K562 (cell line): ENCODE measurements at regions not wholly inside any gene's neighbourhood (a gene's known extent, or its start where the extent isn't known, plus 50 kb on each side); places are given as distances from the start of the nearest gene placed in this dataset.

Experiments used
- AFF1 ChIP-seq, 2 experiments: fragments of 450-650 bp; IDR thresholded peaks; 2 replicates each; pipeline ENCODE4 v1.6.1; 2018; ENCODE audit warnings: mild to moderate bottlenecking in 2 of 2, low read depth in 1 of 2; ENCODE audit not compliant: partially characterized antibody in 2 of 2
- HMG20A ChIP-seq: fragments of 450-650 bp; formaldehyde crosslinking; conservative IDR thresholded peaks from 2 replicates; pipeline ENCODE4 v1.4.0; 2020; ENCODE audit warnings: mild to moderate bottlenecking, mixed read lengths
- MAFK ChIP-seq: IDR thresholded peaks from 2 replicates; pipeline ENCODE4 v1.6.1; 2011; ENCODE audit warnings: low read length, improper control_type of control experiment
- MEF2D ChIP-seq: conservative IDR thresholded peaks from 2 replicates; pipeline ENCODE4 v1.6.1; 2016; ENCODE audit warnings: low read depth, missing genetic modification characterization, missing compliant biosample characterization
- NBN ChIP-seq: fragments of 450-650 bp; IDR thresholded peaks from 2 replicates; pipeline ENCODE4 v1.6.1; 2016; ENCODE audit warnings: low read depth, mild to moderate bottlenecking
- NCOA2 ChIP-seq, 2 experiments: fragments of 450-650 bp; IDR thresholded peaks; 2 replicates each; pipeline ENCODE4 v1.6.1; 2018; ENCODE audit warnings: mild to moderate bottlenecking in 2 of 2, moderate library complexity in 1 of 2; ENCODE audit not compliant: partially characterized antibody in 2 of 2
- NCOA4 ChIP-seq: fragments of 450-650 bp; IDR thresholded peaks from 2 replicates; pipeline ENCODE4 v1.6.1; 2018; ENCODE audit warnings: mild to moderate bottlenecking; ENCODE audit not compliant: partially characterized antibody
- NFRKB ChIP-seq: fragments of 450-650 bp; IDR thresholded peaks from 2 replicates; pipeline ENCODE4 v1.6.1; 2016; ENCODE audit warnings: low read depth
- POLR2A ChIP-seq: fragments of 450-650 bp; conservative IDR thresholded peaks from 2 replicates; pipeline ENCODE4 v1.6.1; 2016
- RAD21 ChIP-seq, 2 experiments: fragments of 250-450 bp in 1 of 2; fragments of 450-650 bp in 1 of 2; sonication (Bioruptor Pico) in 1 of 2; formaldehyde crosslinking in 1 of 2; IDR thresholded peaks in 1 of 2; conservative IDR thresholded peaks in 1 of 2; 2 replicates each; pipeline versions ENCODE4 v1.4.0 to v1.8.0; 2020 to 2022; ENCODE audit warnings: mild to moderate bottlenecking in 2 of 2, moderate library complexity in 1 of 2
- RCOR1 ChIP-seq, 2 experiments: IDR thresholded peaks; 2 replicates each; pipeline ENCODE4 v1.6.1; 2012; ENCODE audit warnings: low read depth in 2 of 2, low read length in 2 of 2, borderline replicate concordance in 1 of 2, improper control_type of control experiment in 1 of 2
- SMARCE1 ChIP-seq: fragments of 450-650 bp; IDR thresholded peaks from 2 replicates; pipeline ENCODE4 v1.7.1; 2016; ENCODE audit warnings: mild to moderate bottlenecking
- THAP7 ChIP-seq: fragments of 250-450 bp; sonication (Bioruptor Pico); IDR thresholded peaks from 2 replicates; pipeline ENCODE4 v1.5.0; 2021
- ZBTB9 ChIP-seq: fragments of 450-650 bp; formaldehyde crosslinking; IDR thresholded peaks from 2 replicates; pipeline ENCODE4 v1.4.0; 2020; ENCODE audit warnings: mild to moderate bottlenecking, moderate library complexity
- ZNF445 ChIP-seq: fragments of 250-450 bp; sonication (Bioruptor Pico); IDR thresholded peaks from 2 replicates; pipeline ENCODE4 v1.4.0; 2020; ENCODE audit warnings: low read depth, mild to moderate bottlenecking, moderate library complexity
- ZNF592 ChIP-seq: fragments of 450-650 bp; IDR thresholded peaks from 2 replicates; pipeline ENCODE4 v1.6.1; 2017; ENCODE audit warnings: antibody characterized with exemption, mild to moderate bottlenecking
- ZNF830 ChIP-seq: fragments of 250-450 bp; sonication (Bioruptor Pico); IDR thresholded peaks from 2 replicates; pipeline ENCODE4 v1.5.0; 2021; ENCODE audit warnings: mild to moderate bottlenecking

- peak; percentile 14; the same call in 1 of the 2 replicates for TF ChIP-seq ZNF592
- peak in 1 of 2 experiments; percentile 27; a peak in 1 of 4 replicates for TF ChIP-seq RCOR1 (IDR thresholded peaks at IDR 0.05; ENCODE audit: borderline replicate concordance in 1 of 2, low read depth in 2 of 2, low read length in 2 of 2)
- no peak for TF ChIP-seq THAP7 (CRISPR knock-in tag)
- TF ChIP-seq POLR2A = peak; percentile 65; the same call in 1 of the 2 replicates
- TF ChIP-seq NFRKB = peak; percentile 71
- TF ChIP-seq ZNF830 (CRISPR knock-in tag) = no peak
- peak; percentile 68; the same call in 1 of the 2 replicates for TF ChIP-seq SMARCE1
- TF ChIP-seq ZBTB9 (CRISPR knock-in tag) = 0 out of 2 replicates have a peak, but pooled peaks have one; percentile 29
- TF ChIP-seq RAD21 (CRISPR knock-in tag; conservative IDR thresholded peaks at IDR 0.05 in 1 of 2, IDR thresholded peaks at IDR 0.05 in 1 of 2) = peak; percentile 35 to 62
- TF ChIP-seq MAFK = no peak
- no peak for TF ChIP-seq NCOA2 (IDR thresholded peaks at IDR 0.05; ENCODE audit: partially characterized antibody in 2 of 2)
- TF ChIP-seq NBN = peak; percentile 43; the same call in 1 of the 2 replicates
- TF ChIP-seq MEF2D = peak; percentile 61
- TF ChIP-seq ZNF445 (CRISPR knock-in tag) = no peak
- TF ChIP-seq AFF1 (IDR thresholded peaks at IDR 0.05; ENCODE audit: low read depth in 1 of 2, partially characterized antibody in 2 of 2) = peak in 1 of 2 experiments; percentile 32
- TF ChIP-seq NCOA4 = peak; percentile 34
- TF ChIP-seq HMG20A (CRISPR knock-in tag) = no peak
These were observed 157.3 kb upstream of the RUNX1 start (continued) for GRCh38 chr21:35206141-35207125.
